Thoracic aorta (tissue), 2 donors: ENCODE measurements at regions not wholly inside any gene's neighbourhood (a gene's known extent, or its start where the extent isn't known, plus 50 kb on each side); places are given as distances from the start of the nearest gene placed in this dataset.

Experiments
- ATAC-seq: fragments of 150-250 bp; one replicate; pipeline ENCODE4 v1.8.0; 2017; ENCODE audit warnings: low read depth; ENCODE audit not compliant: insufficient number of reproducible peaks, low FRiP score
- DNase-seq: peaks from one replicate; pipeline ENCODE4 v3.0.0-alpha.2; 2020; ENCODE audit warnings: low spot score
- H3K27ac ChIP-seq, 2 donors: fragments of 200-600 bp; sonication (generic); 1 replicate in 1 of 2; 2 replicates in 1 of 2; pipeline ENCODE4 v1.5.1; 2016; ENCODE audit warnings: mild to moderate bottlenecking in 2 of 2, moderate library complexity in 2 of 2
- H3K27me3 ChIP-seq: fragments of 200-600 bp; sonication (generic); replicated peaks from 2 replicates; pipeline ENCODE4 v1.6.0; 2016; ENCODE audit warnings: mild to moderate bottlenecking; ENCODE audit not compliant: insufficient read depth
- H3K36me3 ChIP-seq: fragments of 200-600 bp; sonication (generic); one replicate; pipeline ENCODE4 v1.5.1; 2016
- H3K4me1 ChIP-seq, 2 donors: fragments of 200-600 bp; sonication (generic); 1 replicate in 1 of 2; 2 replicates in 1 of 2; pipeline versions ENCODE4 v1.5.1 to v1.6.0; 2016; ENCODE audit warnings: low read depth in 2 of 2, mild to moderate bottlenecking in 1 of 2; ENCODE audit not compliant: control insufficient read depth in 1 of 2
- H3K4me3 ChIP-seq: fragments of 200-600 bp; sonication (generic); 2 replicates; pipeline ENCODE4 v1.5.1; 2016; ENCODE audit warnings: mild to moderate bottlenecking
- H3K9me3 ChIP-seq: fragments of 200-600 bp; sonication (generic); 2 replicates; pipeline ENCODE4 v1.5.1; 2016
- TF ChIP-seq, protein P1 (sequence below): fragments of 200-600 bp; sonication (generic); IDR thresholded peaks from one replicate; pipeline ENCODE4 v1.5.1; 2019; ENCODE audit warnings: antibody characterized with exemption

DNA sequence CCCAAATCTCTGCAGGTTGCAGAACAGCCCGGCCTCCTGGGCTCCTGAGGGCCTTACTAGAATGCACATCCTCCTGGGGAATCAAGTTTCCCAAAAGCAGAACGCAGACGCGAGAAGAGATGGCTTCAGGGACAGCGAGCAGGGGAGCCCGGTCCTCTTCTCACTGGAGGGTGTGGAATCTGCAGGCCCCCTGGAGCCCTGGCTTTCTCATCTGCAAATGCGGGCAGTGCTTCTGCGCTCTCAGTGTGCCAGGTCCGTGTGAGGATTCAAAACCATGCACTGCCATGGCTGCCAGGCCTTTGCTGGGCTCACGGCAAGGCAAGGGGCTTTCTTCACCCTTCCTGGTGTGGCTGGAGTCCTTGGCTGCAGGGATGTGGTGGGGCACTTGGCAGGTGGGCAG lies 330.9 kb upstream of the MKI67 start:
- Histone ChIP-seq H3K27me3 (no peaks in the 10 kb centered on the region), H3K4me1 (no peaks in the 10 kb centered on the region), H3K4me3 (no peak overlapping the region), H3K36me3 (no peaks in the 10 kb centered on the region), H3K9me3 (no peaks in the 10 kb centered on the region), H3K27ac (no peak overlapping the region)
- no peak for ATAC-seq
- TF ChIP-seq, protein P1, sequence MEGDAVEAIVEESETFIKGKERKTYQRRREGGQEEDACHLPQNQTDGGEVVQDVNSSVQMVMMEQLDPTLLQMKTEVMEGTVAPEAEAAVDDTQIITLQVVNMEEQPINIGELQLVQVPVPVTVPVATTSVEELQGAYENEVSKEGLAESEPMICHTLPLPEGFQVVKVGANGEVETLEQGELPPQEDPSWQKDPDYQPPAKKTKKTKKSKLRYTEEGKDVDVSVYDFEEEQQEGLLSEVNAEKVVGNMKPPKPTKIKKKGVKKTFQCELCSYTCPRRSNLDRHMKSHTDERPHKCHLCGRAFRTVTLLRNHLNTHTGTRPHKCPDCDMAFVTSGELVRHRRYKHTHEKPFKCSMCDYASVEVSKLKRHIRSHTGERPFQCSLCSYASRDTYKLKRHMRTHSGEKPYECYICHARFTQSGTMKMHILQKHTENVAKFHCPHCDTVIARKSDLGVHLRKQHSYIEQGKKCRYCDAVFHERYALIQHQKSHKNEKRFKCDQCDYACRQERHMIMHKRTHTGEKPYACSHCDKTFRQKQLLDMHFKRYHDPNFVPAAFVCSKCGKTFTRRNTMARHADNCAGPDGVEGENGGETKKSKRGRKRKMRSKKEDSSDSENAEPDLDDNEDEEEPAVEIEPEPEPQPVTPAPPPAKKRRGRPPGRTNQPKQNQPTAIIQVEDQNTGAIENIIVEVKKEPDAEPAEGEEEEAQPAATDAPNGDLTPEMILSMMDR: no peak
- DNase-seq: no peak

DNA sequence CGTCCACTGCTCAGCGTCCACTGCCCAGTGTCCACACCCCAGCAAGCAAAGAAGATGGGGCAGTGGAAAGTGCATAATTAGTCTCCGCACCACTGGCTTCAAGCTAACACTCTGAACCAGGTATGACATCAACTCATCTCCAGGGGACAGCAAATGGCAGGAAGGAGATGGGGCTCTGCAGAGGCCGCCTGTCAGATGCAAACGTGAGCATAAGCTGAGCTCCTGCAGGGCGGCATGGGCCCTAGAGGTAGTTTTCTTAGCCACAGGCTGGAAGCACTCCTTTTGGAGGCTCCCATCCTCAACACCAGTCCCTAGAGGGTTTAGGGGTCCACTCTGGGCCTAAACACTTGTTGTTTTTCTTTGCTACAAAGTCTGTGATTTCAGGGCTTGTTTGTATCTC lies 335.8 kb upstream of the MKI67 start:
- no peaks in the 10 kb centered on the region for H3K9me3 ChIP-seq
- H3K36me3 ChIP-seq: no peaks in the 10 kb centered on the region
- H3K4me1 ChIP-seq: no peaks in the 10 kb centered on the region
- H3K27ac ChIP-seq: no peak overlapping the region
- TF ChIP-seq, protein P1: no peak
- H3K4me3 ChIP-seq: no peak overlapping the region
- H3K27me3 ChIP-seq: no peaks in the 10 kb centered on the region
- DNase-seq: no peak
- ATAC-seq: no peak

DNA sequence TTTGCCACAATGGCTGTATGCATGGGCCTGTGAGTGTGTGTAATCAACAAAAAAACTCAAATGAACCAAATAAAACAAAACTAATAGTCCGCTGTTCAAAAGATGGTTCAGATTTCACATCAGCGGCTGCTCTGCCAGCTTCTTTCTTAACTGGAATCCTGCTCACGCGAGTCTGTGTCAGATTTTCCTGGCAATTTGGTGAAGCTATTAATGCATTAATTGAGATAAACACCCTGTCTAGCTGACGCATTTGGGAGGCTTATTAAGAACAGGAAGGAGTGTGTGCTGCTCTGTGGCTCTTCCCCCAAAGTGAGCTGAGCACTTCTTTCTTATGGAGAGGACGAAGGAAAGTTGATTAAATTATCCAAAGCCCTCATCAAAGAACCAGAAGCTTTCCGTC lies 336.6 kb upstream of the MKI67 start:
- TF ChIP-seq, protein P1: no peak
- Histone ChIP-seq H3K9me3 (no peaks in the 10 kb centered on the region), H3K4me1 (no peaks in the 10 kb centered on the region), H3K4me3 (no peak overlapping the region), H3K36me3 (no peaks in the 10 kb centered on the region), H3K27me3 (no peaks in the 10 kb centered on the region), H3K27ac (no peak overlapping the region)
- no peak for DNase-seq
- no peak for ATAC-seq

DNA sequence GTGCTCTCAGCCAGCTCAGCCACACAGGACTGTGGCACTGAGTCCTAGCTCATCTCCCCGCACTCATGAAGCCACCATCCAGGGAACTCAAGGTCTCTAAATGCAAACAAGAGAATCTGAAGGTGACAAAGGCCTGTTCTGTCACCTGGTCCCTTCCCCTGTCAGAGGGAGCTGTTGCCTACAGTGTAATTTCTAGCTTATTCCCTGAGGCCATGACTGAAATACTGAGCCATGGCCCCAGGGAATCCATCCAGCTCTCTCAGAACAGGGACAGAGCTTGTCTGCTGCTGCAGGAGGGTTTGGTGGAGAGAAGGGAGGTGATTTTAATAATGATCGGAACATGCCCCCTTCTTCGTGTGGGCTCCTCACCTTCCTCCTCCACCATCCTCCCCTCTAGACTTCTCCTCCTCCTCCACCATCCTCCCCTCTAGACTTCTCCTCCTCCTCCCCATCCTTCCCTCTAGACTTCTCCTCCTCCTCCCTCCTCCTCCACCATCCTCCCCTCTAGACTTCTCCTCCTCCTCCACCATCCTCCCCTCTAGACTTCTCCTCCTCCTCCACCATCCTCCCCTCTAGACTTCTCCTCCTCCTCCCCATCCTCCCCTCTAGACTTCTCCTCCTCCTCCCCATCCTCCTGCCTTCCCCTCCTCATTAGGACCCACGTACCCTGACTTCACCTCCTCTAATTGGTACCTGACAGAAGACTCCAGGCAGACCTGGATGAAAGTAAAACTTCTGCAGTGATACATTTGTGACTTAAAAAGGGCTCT lies 338.0 kb upstream of the MKI67 start:
- ATAC-seq (no peak), DNase-seq (no peak)
- Histone ChIP-seq H3K27me3 (no peaks in the 10 kb centered on the region), H3K9me3 (no peaks in the 10 kb centered on the region), H3K4me1 (no peaks in the 10 kb centered on the region), H3K27ac (no peak overlapping the region), H3K4me3 (no peak overlapping the region), H3K36me3 (no peaks in the 10 kb centered on the region)
- TF ChIP-seq, protein P1: no peak

DNA sequence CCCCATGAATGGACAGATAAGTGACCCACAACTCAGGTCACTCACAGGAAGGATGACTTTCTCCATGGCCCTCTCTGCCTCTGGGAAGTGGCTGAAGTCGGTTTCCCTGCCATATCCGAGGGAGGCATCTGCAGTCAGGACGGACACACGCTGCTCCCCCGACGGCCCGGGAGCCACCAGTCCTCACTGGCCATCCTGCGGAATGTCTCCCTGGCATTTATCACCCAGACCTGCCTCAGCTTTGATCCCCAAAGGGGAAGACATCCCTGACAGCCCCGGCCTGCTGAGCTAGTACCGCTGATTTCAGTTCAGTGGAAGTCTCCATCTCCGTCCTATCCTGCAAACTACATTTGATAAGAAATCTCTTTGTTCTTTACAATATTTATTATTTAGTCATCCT lies 339.5 kb upstream of the MKI67 start:
- no peak overlapping the region for H3K4me3 ChIP-seq
- no peak overlapping the region for H3K27ac ChIP-seq
- no peaks in the 10 kb centered on the region for H3K9me3 ChIP-seq
- ATAC-seq: no peak
- DNase-seq: no peak
- no peaks in the 10 kb centered on the region for H3K4me1 ChIP-seq
- H3K36me3 ChIP-seq: no peaks in the 10 kb centered on the region
- H3K27me3 ChIP-seq: no peaks in the 10 kb centered on the region
- TF ChIP-seq, protein P1: no peak
